Neuronal stem cell (in vitro differentiated cells): ENCODE measurements at regions not wholly inside any gene's neighbourhood (a gene's known extent, or its start where the extent isn't known, plus 50 kb on each side); places are given as distances from the start of the nearest gene placed in this dataset.
A peak's percentile ranks its signal among the peaks of the same experiment; 100 is the strongest.

ENCODE experiments used
- DNase-seq: peaks from one replicate; pipeline ENCODE4 v3.0.0-alpha.2; 2013; ENCODE audit warnings: low spot score
- H2AFZ ChIP-seq: one replicate; pipeline ENCODE4 v1.6.1; 2013; ENCODE audit warnings: mild to moderate bottlenecking, low read length, inconsistent platforms
- H2AK5ac ChIP-seq: 2 replicates; pipeline ENCODE4 v1.6.1; 2013; ENCODE audit warnings: low read depth, mild to moderate bottlenecking, inconsistent platforms, low read length, moderate library complexity, mixed read lengths
- H2BK120ac ChIP-seq: 2 replicates; pipeline ENCODE4 v1.6.1; 2013; ENCODE audit warnings: low read depth, mild to moderate bottlenecking, inconsistent platforms, low read length, moderate library complexity, mixed read lengths
- H2BK12ac ChIP-seq: one replicate; pipeline ENCODE4 v1.6.1; 2013; ENCODE audit warnings: low read length, inconsistent platforms
- H2BK15ac ChIP-seq: 2 replicates; pipeline ENCODE4 v1.6.1; 2013; ENCODE audit warnings: mild to moderate bottlenecking, low read length, inconsistent platforms, mixed read lengths
- H2BK5ac ChIP-seq: one replicate; pipeline ENCODE4 v1.6.1; 2013; ENCODE audit warnings: inconsistent platforms, mild to moderate bottlenecking, low read length, moderate library complexity
- H3K14ac ChIP-seq: one replicate; pipeline ENCODE4 v1.6.1; 2013; ENCODE audit warnings: low read length, inconsistent platforms
- H3K18ac ChIP-seq: 2 replicates; pipeline ENCODE4 v1.6.1; 2013; ENCODE audit warnings: low read length, inconsistent platforms
- H3K23ac ChIP-seq: 2 replicates; pipeline ENCODE4 v1.6.1; 2013; ENCODE audit warnings: low read depth, mild to moderate bottlenecking, mixed read lengths, low read length, inconsistent platforms; ENCODE audit not compliant: poor library complexity
- H3K27ac ChIP-seq: replicated peaks from 3 replicates; pipeline ENCODE4 v1.5.1; 2013; ENCODE audit warnings: low read length, inconsistent platforms
- H3K27me3 ChIP-seq, 3 experiments: 2 replicates each; pipeline ENCODE4 v1.6.1; 2013; ENCODE audit warnings: low read length in 3 of 3, mild to moderate bottlenecking in 2 of 3, inconsistent platforms in 1 of 3, low read depth in 1 of 3, mixed read lengths in 1 of 3, moderate library complexity in 1 of 3; ENCODE audit not compliant: control insufficient read depth in 3 of 3, insufficient read depth in 3 of 3
- H3K36me3 ChIP-seq, 2 donors: replicated peaks in 1 of 2; 2 replicates each; pipeline ENCODE4 v1.6.1; 2013; ENCODE audit warnings: low read length in 2 of 2; ENCODE audit not compliant: control insufficient read depth in 2 of 2, insufficient read depth in 2 of 2
- H3K4ac ChIP-seq: 2 replicates; pipeline ENCODE4 v1.6.1; 2013; ENCODE audit warnings: inconsistent platforms, mild to moderate bottlenecking, low read length, moderate library complexity
- H3K4me1 ChIP-seq, 2 donors: 1 replicate in 1 of 2; 2 replicates in 1 of 2; pipeline ENCODE4 v1.6.1; 2013; ENCODE audit warnings: low read length in 2 of 2, low read depth in 1 of 2; ENCODE audit not compliant: control insufficient read depth in 2 of 2, insufficient read depth in 1 of 2
- H3K4me2 ChIP-seq: one replicate; pipeline ENCODE4 v1.6.1; 2013; ENCODE audit warnings: mild to moderate bottlenecking, low read length, inconsistent platforms; ENCODE audit not compliant: insufficient read depth, poor library complexity, severe bottlenecking
- H3K4me3 ChIP-seq, 2 donors: 2 replicates each; pipeline ENCODE4 v1.5.1; 2013; ENCODE audit warnings: low read length in 2 of 2, mild to moderate bottlenecking in 2 of 2, inconsistent platforms in 1 of 2, moderate library complexity in 1 of 2
- H3K79me1 ChIP-seq: one replicate; pipeline ENCODE4 v1.6.1; 2013; ENCODE audit warnings: low read depth, mild to moderate bottlenecking, inconsistent platforms, low read length, moderate library complexity
- H3K9ac ChIP-seq: one replicate; pipeline ENCODE4 v1.6.1; 2013; ENCODE audit warnings: mild to moderate bottlenecking, low read depth, low read length, inconsistent platforms; ENCODE audit not compliant: poor library complexity
- H3K9me3 ChIP-seq, 2 donors: replicated peaks in 1 of 2; 2 replicates each; pipeline versions ENCODE3 to v1.6.1; 2013; ENCODE audit warnings: low read length in 2 of 2, mild to moderate bottlenecking in 2 of 2, inconsistent platforms in 1 of 2, low read depth in 1 of 2, mixed read lengths in 1 of 2, moderate library complexity in 1 of 2; ENCODE audit not compliant: control insufficient read depth in 2 of 2, insufficient read depth in 1 of 2
- H4K8ac ChIP-seq: one replicate; pipeline ENCODE4 v1.6.1; 2013; ENCODE audit warnings: low read depth, mild to moderate bottlenecking, inconsistent platforms, low read length, moderate library complexity
- H4K91ac ChIP-seq: one replicate; pipeline ENCODE4 v1.6.1; 2013; ENCODE audit warnings: low read length, low read depth, mild to moderate bottlenecking, inconsistent platforms; ENCODE audit not compliant: poor library complexity
- WGBS, 2 donors: extraction: QIAGEN DNeasy Blood & Tissue Kit; methylation state at CpG; one replicate each; pipeline ENCODE4 v1.1.7; 2013; ENCODE audit warnings: missing lambda C conversion rate in 2 of 2, mixed read lengths in 1 of 2; ENCODE audit not compliant: insufficient read length in 2 of 2, insufficient replicate concordance in 1 of 2; ENCODE audit errors: extremely low coverage in 2 of 2; 5-methylcytosine and 5-hydroxymethylcytosine counted together

DNA sequence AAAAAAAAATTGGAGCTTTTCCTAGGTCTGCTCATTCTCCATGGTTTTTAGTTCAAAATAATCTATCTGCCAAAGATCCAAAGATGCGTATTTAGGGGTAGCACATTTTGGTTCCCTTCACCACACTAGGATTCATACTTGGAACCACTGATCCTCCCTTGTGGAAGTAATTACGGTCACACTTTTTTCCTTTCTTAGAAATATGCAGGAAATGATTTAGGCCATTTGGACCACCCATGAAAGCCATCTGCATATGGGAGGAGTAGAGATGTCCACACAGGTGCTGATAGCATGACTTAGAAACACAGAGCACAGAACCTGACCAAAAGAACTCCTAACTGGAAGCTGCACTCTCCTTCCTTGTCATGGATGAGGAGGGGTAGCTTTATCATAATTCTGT, 105.9 kb upstream of the RAI14 start:
- Histone ChIP-seq H4K8ac (no peak overlapping the region), H3K18ac (no peak overlapping the region), H2BK12ac (no peak overlapping the region), H4K91ac (no peak overlapping the region), H3K36me3 (no peaks in the 10 kb centered on the region), H3K4me1 (peaks cover 0 to 15% of the 10 kb centered on the region in 2 donors), H2BK5ac (no peak overlapping the region), H3K4ac (no peak overlapping the region), H3K9me3 (peaks cover 2 to 22% of the 10 kb centered on the region in 2 donors), H2BK120ac (no peak overlapping the region), H3K9ac (no peak overlapping the region), H2BK15ac (no peak overlapping the region), H2AFZ (no peak overlapping the region), H3K23ac (no peak overlapping the region), H3K4me2 (no peak overlapping the region), H3K14ac (no peak overlapping the region), H3K4me3 (no peak overlapping the region), H2AK5ac (no peak overlapping the region), H3K79me1 (no peaks in the 10 kb centered on the region), H3K27ac (no peak overlapping the region), H3K27me3 (no peaks in the 10 kb centered on the region)
- DNase-seq: no peak
- no CpG with 5 or more reads among the region's 2 CpGs for WGBS, 2 donors

DNA sequence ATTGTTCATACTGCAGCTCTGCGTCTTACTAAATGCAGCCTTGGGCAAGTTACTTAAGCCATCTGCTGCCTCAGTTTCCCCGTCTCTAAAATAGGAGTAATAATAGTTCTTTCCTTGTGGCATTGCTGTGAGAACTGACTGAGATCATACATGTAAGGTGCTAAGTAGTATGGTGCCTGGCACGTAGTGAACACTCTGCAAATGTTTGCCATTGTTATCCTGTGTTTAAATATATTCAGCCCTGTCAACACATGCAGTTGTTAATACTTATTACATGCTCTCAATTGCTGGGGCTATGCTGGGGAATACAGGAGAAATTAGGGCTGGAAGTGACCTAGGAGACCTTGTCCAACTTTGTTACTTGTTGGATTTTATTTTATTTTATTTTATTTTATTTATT, 105.2 kb upstream of the RAI14 start:
- Histone ChIP-seq H2AFZ (no peak overlapping the region), H3K27me3 (no peaks in the 10 kb centered on the region), H3K23ac (no peak overlapping the region), H3K18ac (no peak overlapping the region), H3K14ac (no peak overlapping the region), H2BK15ac (no peak overlapping the region), H4K91ac (no peak overlapping the region), H3K79me1 (no peaks in the 10 kb centered on the region), H4K8ac (no peak overlapping the region), H3K27ac (no peak overlapping the region), H3K4me2 (no peak overlapping the region), H3K4me3 (no peak overlapping the region), H2BK5ac (no peak overlapping the region), H3K36me3 (no peaks in the 10 kb centered on the region), H3K4ac (no peak overlapping the region), H2BK12ac (no peak overlapping the region), H3K9me3 (peaks cover 2 to 16% of the 10 kb centered on the region in 2 donors), H3K9ac (no peak overlapping the region), H2BK120ac (no peak overlapping the region), H2AK5ac (no peak overlapping the region), H3K4me1 (peaks cover 0 to 15% of the 10 kb centered on the region in 2 donors)
- no peak for DNase-seq
- no CpG with 5 or more reads among the region's 3 CpGs for WGBS, 2 donors

DNA sequence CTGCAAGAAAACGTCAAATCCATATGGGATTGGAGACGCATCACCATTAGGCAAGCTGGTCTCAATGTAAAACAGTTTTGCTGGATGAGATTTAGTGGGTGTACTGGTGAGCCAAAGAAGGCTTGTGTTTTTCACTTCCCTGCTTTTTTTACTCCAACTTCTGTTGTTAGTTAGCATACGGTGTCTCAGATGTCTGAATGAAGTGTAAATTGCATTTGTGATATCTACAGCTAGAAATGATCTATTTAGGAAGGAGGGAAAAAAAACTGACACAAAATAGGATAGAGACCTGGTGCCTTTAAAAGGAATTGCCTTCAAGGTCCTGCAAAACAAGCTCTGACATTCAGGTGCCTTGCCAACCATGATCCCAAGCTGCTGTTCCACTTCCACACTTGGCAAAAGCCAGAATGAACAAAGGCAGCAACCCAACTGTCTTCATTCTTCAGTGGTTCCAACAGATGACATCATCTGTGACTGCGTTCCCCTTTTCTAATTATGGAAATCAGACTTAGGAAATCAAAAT, 104.2 kb upstream of the RAI14 start:
- peaks cover 2 to 7% of the 10 kb centered on the region in 2 donors for H3K9me3 ChIP-seq
- no peak overlapping the region for H2AK5ac ChIP-seq
- H4K8ac ChIP-seq: no peak overlapping the region
- DNase-seq: no peak
- H3K79me1 ChIP-seq: no peaks in the 10 kb centered on the region
- H2BK15ac ChIP-seq: no peak overlapping the region
- peak overlapping the region; percentile 46 for H2AFZ ChIP-seq
- no peak overlapping the region for H3K27ac ChIP-seq
- no peak overlapping the region for H3K4ac ChIP-seq
- no peak overlapping the region for H2BK5ac ChIP-seq
- WGBS, 2 donors: no CpG with 5 or more reads among the region's 4 CpGs
- H3K36me3 ChIP-seq: no peaks in the 10 kb centered on the region
- no peak overlapping the region for H3K4me3 ChIP-seq
- H2BK12ac ChIP-seq: no peak overlapping the region
- no peak overlapping the region for H2BK120ac ChIP-seq
- no peak overlapping the region for H3K14ac ChIP-seq
- H3K23ac ChIP-seq: no peak overlapping the region
- H3K27me3 ChIP-seq: no peaks in the 10 kb centered on the region
- no peak overlapping the region for H3K4me2 ChIP-seq
- H3K18ac ChIP-seq: no peak overlapping the region
- H3K4me1 ChIP-seq: peaks cover 0 to 15% of the 10 kb centered on the region in 2 donors
- no peak overlapping the region for H4K91ac ChIP-seq
- H3K9ac ChIP-seq: no peak overlapping the region

DNA sequence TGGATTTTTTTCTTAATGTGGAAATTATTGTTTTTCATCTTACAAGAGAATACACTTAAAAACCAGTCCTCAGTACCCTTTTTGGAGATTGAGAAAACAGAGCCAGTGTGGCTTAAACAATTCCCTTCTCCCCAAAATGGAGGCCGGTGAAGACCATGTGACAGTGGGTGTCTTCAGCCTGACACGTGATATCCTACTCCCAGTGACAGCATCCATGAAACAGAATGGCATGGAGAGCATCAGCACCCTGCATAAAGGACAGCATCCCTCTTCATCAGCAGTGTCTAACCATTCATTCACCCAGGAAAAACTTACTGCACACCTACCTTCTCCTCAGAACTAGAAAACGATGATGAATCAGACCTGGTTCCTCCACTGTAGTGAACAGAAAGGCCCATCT, 103.4 kb upstream of the RAI14 start:
- Histone ChIP-seq H3K9me3 (peaks cover 0 to 2% of the 10 kb centered on the region in 2 donors), H3K9ac (no peak overlapping the region), H3K14ac (no peak overlapping the region), H2BK15ac (no peak overlapping the region), H3K4me2 (no peak overlapping the region), H3K36me3 (no peaks in the 10 kb centered on the region), H4K91ac (no peak overlapping the region), H3K27ac (no peak overlapping the region), H3K18ac (no peak overlapping the region), H2BK12ac (no peak overlapping the region), H2BK5ac (no peak overlapping the region), H2AFZ (peak overlapping the region; percentile 46), H3K4me3 (no peak overlapping the region), H2AK5ac (no peak overlapping the region), H2BK120ac (no peak overlapping the region), H3K27me3 (no peaks in the 10 kb centered on the region), H3K23ac (no peak overlapping the region), H4K8ac (no peak overlapping the region), H3K79me1 (no peaks in the 10 kb centered on the region), H3K4ac (no peak overlapping the region), H3K4me1 (peaks cover 0 to 13% of the 10 kb centered on the region in 2 donors)
- WGBS, 2 donors: no CpG with 5 or more reads among the region's 3 CpGs
- no peak for DNase-seq
